ENCODE measurements at regions not wholly inside any gene's neighbourhood (a gene's known extent, or its start where the extent isn't known, plus 50 kb on each side); places are given as distances from the start of the nearest gene placed in this dataset.

- no peak overlapping the region for H3K4me3 ChIP-seq (ENCODE audit: control insufficient read depth in 2 of 3, extremely low read depth in 1 of 3, insufficient read depth in 2 of 3, low read depth in 1 of 3, low read length in 3 of 3)
- no peaks in the 10 kb centered on the region for H3K4me1 ChIP-seq (ENCODE audit: control insufficient read depth, extremely low read depth, insufficient read depth, low read length)
- DNase-seq (ENCODE audit: low read depth, low spot score) (no peak), FAIRE-seq (no peak)
- H3K36me3 ChIP-seq (ENCODE audit: control insufficient read depth in 2 of 2, extremely low read depth in 1 of 2, insufficient read depth in 2 of 2, low read length in 2 of 2), result no peaks in the 10 kb centered on the region
- H3K4me2 ChIP-seq (ENCODE audit: control insufficient read depth, extremely low read depth, insufficient read depth, low read depth, low read length), result no peak overlapping the region
- H3K27me3 ChIP-seq (ENCODE audit: control insufficient read depth, extremely low read depth, insufficient read depth, low read length), result no peaks in the 10 kb centered on the region
- no peaks in the 10 kb centered on the region for H4K20me1 ChIP-seq (ENCODE audit: control insufficient read depth, extremely low read depth, insufficient read depth, low read length)
- H3K9me3 ChIP-seq (ENCODE audit: control insufficient read depth, low read depth, low read length), result peaks cover 3% of the 10 kb centered on the region
- no peaks in the 10 kb centered on the region for H3K9me1 ChIP-seq (ENCODE audit: control insufficient read depth, extremely low read depth, insufficient read depth, low read length)
- no peak overlapping the region for H3K9ac ChIP-seq (ENCODE audit: control insufficient read depth, extremely low read depth, insufficient read depth, low read length)
- dilution Hi-C loops (cut with MboI; ENCODE audit: extremely low pct_ligation_motif_present, low sequenced_read_pairs), result no loop called here
- H2AFZ ChIP-seq (ENCODE audit: control insufficient read depth, low read length), result no peak overlapping the region
- TF ChIP-seq EZH2 (IDR thresholded peaks at IDR 0.05; ENCODE audit: low read length) (no peak), CTCF (optimal IDR thresholded peaks at IDR 0.05 in 1 of 3, IDR thresholded peaks at IDR 0.05 in 1 of 3, conservative IDR thresholded peaks at IDR 0.05 in 1 of 3; ENCODE audit: extremely low read depth in 1 of 3, insufficient read depth in 2 of 3, low read length in 3 of 3) (no peak)
- H3K79me2 ChIP-seq (ENCODE audit: control insufficient read depth, insufficient read depth, low read length), result no peaks in the 10 kb centered on the region
- no peak overlapping the region for H3K27ac ChIP-seq (ENCODE audit: control insufficient read depth, insufficient read depth, low read length)
Observed at GRCh38 chr10:28840202-28840601, 162.9 kb downstream of the BAMBI start.

GRCh38 chr10:28840971-28841370 is 163.7 kb downstream of the BAMBI start:
- TF ChIP-seq CTCF (optimal IDR thresholded peaks at IDR 0.05 in 1 of 3, IDR thresholded peaks at IDR 0.05 in 1 of 3, conservative IDR thresholded peaks at IDR 0.05 in 1 of 3; ENCODE audit: extremely low read depth in 1 of 3, insufficient read depth in 2 of 3, low read length in 3 of 3) (no peak), EZH2 (IDR thresholded peaks at IDR 0.05; ENCODE audit: low read length) (no peak)
- Histone ChIP-seq H2AFZ (ENCODE audit: control insufficient read depth, low read length) (no peak overlapping the region), H3K27me3 (ENCODE audit: control insufficient read depth, extremely low read depth, insufficient read depth, low read length) (no peaks in the 10 kb centered on the region), H3K9me3 (ENCODE audit: control insufficient read depth, low read depth, low read length) (peaks cover 3% of the 10 kb centered on the region), H3K4me1 (ENCODE audit: control insufficient read depth, extremely low read depth, insufficient read depth, low read length) (no peaks in the 10 kb centered on the region), H3K9me1 (ENCODE audit: control insufficient read depth, extremely low read depth, insufficient read depth, low read length) (no peaks in the 10 kb centered on the region), H3K4me2 (ENCODE audit: control insufficient read depth, extremely low read depth, insufficient read depth, low read depth, low read length) (no peak overlapping the region), H3K27ac (ENCODE audit: control insufficient read depth, insufficient read depth, low read length) (no peak overlapping the region), H3K9ac (ENCODE audit: control insufficient read depth, extremely low read depth, insufficient read depth, low read length) (no peak overlapping the region), H3K79me2 (ENCODE audit: control insufficient read depth, insufficient read depth, low read length) (no peaks in the 10 kb centered on the region), H3K4me3 (ENCODE audit: control insufficient read depth in 2 of 3, extremely low read depth in 1 of 3, insufficient read depth in 2 of 3, low read depth in 1 of 3, low read length in 3 of 3) (no peak overlapping the region), H3K36me3 (ENCODE audit: control insufficient read depth in 2 of 2, extremely low read depth in 1 of 2, insufficient read depth in 2 of 2, low read length in 2 of 2) (no peaks in the 10 kb centered on the region), H4K20me1 (ENCODE audit: control insufficient read depth, extremely low read depth, insufficient read depth, low read length) (no peaks in the 10 kb centered on the region)
- DNase-seq (ENCODE audit: low read depth, low spot score), result no peak
- no peak for FAIRE-seq
- dilution Hi-C loops (cut with MboI; ENCODE audit: extremely low pct_ligation_motif_present, low sequenced_read_pairs), result no loop called here
